Activated naive CD4-positive, alpha-beta T cell treated with Interleukin-2 at 50 U/mL for 16 hours (primary cell): ENCODE measurements at regions not wholly inside any gene's neighbourhood (a gene's known extent, or its start where the extent isn't known, plus 50 kb on each side); places are given as distances from the start of the nearest gene placed in this dataset.
"Not testable (repeated sequence)": the region's sequence is repeated elsewhere in the genome, so short reads cannot be mapped to it uniquely, and the experiment has no call there.

ENCODE experiments used
- DNase-seq: peaks from one replicate; pipeline ENCODE4 v3.0.0-alpha.2; 2020

GRCh38 chr16:72590151-72590937 lies 418.4 kb upstream of the PMFBP1 start:
- DNase-seq, result no peak

- no peak for DNase-seq
Measured at GRCh38 chr16:72588551-72588950, 416.6 kb upstream of the PMFBP1 start.

- DNase-seq, result not testable (repeated sequence)
Measured at GRCh38 chr16:72578061-72578460, 406.1 kb upstream of the PMFBP1 start.

DNA sequence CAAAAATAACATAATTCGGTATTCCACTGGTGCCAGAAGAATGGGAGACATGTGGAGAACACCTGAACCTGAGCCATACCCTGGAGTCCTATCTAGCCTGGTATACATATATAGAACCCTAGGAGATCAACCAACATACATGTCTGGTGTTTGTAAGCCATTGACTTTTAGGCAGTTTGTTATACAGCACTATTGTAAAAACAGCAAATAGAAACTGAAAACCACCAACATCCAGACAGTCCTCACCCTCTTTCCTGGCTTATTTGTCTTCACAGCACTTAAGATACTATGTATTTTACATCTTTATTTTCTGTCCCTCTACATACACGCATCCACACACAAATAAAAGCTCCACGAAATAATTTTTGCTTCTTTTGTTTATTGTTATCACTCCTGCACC lies 404.2 kb upstream of the PMFBP1 start:
- DNase-seq, result no peak

GRCh38 chr16:72569677-72570076 lies 397.7 kb upstream of the PMFBP1 start:
- no peak for DNase-seq

DNA sequence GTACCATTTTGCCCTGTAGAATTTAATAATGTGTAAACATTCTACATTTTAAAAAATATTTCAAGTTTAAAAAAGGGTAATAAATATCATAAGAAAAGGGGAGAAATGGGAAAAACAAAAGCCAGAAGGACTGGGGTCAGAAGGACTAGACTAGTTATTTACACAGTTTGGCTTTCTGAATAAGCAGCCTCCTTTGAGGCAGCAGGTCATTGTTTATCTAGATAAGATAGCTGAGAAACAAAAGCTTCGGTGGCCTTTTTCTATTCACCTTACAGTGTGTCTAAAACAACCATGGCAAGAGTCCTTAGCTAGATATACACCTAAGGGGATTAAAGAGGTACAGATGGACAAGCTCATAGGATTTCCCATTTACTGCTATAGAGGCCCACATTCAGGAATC lies 396.5 kb upstream of the PMFBP1 start:
- no peak for DNase-seq

DNA sequence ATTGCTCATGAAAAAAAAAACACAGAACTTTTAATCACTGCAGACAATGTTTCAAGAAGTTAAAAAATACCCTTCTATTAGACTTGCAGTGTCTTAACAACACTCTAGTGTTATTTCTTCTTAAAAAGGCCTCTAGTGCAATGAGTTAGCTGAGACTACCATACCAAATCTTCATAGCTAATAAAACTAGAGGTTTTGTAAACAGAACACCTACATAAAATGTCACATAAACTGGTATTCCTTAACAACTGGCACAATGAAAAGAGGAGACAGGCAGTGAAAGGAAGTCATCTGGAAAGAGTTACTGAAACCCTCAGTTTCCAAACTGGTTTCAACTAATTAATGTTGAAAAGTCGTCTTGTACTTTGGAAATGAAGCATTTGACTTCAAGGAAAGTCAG lies 394.2 kb upstream of the PMFBP1 start:
- no peak for DNase-seq

DNA sequence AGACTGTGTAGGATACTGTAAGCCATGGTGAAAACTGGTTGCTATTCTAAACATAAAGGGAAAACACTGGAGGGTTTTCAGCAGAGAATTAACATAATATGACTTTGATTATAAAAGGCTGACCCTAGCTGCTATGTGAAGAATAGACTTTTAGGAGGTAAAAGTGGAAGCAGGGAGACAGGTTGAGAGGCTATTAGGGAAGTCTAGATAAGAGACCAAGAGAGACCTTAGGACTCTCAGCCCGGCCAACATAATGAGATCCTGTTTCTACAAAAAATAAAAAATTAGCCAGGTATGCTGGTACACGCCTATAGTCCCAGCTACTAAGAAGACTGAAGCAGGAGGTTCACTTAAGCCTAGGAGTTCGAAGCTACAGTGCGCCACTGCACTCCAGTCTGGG lies 393.2 kb upstream of the PMFBP1 start:
- DNase-seq, result no peak

- DNase-seq, result no peak
Measured at GRCh38 chr16:72560617-72561016, 388.7 kb upstream of the PMFBP1 start.

DNA sequence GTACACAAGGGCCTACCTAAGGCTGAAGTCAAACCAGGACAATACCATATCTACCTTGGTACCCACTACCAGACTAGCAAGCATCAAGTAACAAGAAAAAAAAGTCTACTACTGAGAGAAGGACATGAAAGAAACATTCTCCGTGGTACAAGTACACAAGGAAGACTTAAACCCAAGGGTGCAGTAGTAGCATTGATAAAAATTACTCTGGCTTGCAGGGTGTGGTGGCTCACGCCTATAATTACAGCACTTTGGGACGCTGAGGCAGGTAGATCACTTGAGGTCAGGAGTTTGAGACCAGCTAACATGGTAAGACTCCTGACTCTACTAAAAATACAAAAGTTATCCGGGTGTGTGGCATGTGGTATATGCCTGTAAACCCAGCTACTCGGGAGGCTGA lies 386.5 kb upstream of the PMFBP1 start:
- no peak for DNase-seq

GRCh38 chr16:72554935-72555334 lies 383.0 kb upstream of the PMFBP1 start:
- no peak for DNase-seq

- no peak for DNase-seq
Measured at GRCh38 chr16:72552654-72553053, 380.7 kb upstream of the PMFBP1 start.

- DNase-seq, result no peak
Measured at GRCh38 chr16:72551649-72552048, 379.7 kb upstream of the PMFBP1 start.

DNA sequence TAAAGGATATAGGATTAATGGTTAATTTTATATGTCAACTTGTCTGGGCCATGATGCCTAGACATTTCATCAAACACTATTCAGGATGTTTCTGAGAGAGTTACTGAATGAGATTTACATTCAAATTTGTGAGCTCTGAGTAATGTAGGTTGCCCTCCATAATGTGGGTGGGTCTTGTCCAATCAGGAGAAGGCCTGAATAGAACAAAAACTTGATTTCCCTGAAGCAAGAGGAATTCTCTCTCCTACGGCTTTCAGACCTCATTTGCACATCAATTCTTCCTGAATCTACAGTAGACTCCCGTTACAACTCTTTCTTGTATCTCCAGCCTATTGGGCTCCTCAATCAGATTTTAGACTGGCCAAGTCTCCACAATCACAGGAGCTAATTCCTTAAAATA lies 377.9 kb upstream of the PMFBP1 start:
- DNase-seq, result no peak

DNA sequence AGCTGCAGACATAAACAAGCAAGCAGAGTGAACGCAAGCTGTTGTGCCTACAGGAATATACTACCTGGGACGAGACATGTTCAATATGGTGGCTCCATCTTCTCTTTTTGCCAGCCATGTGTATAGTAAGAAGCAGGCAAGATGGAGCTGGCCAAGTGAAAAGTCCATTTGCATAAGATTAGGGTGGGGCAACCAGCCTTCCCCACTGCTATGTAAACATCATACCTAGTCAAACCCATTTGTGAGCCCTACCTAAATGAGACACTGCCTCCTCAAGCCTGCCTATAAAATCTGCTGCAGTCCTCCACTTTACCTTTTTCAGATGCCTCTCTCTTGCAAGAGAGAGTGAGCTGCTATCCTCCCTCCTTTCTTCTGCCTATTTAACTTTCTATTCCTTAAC lies 370.1 kb upstream of the PMFBP1 start:
- DNase-seq, result no peak

GRCh38 chr16:72537664-72538063 lies 365.7 kb upstream of the PMFBP1 start:
- no peak for DNase-seq

DNA sequence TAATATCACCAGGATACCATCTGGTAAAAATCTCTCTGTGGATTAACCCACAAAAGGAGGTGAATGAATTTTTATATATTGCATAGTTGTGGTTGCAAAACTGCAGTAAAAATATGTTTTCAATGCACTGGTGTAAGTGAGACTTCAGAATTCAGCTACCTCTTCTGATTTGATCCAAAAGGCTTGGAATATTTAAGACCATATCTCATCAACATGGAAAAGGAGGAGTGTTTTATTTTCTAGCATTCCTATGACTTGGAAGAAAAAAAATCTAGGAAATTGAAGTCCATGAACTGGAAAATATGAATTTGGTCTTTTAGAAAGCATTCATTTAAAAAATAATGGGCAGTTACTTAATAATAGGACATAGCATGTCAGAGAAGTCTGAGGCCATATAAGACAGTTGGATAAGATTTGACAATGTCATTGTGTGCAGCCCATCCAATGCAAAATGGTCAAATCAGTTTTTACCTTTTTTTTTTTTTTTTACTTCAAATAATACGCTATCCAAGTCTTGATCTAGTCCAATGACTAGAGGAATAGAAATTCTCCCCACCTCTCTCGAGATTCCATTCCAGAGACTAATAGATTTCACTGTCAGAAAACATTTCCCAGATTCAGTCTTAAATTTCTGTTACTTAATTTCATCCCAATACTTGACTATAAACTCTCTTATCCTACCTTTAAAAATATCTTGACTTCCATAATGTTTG lies 364.9 kb upstream of the PMFBP1 start:
- no peak for DNase-seq

- no peak for DNase-seq
Measured at GRCh38 chr16:72532906-72533410, 361.0 kb upstream of the PMFBP1 start.

GRCh38 chr16:72530434-72530833 lies 358.5 kb upstream of the PMFBP1 start:
- no peak for DNase-seq

DNA sequence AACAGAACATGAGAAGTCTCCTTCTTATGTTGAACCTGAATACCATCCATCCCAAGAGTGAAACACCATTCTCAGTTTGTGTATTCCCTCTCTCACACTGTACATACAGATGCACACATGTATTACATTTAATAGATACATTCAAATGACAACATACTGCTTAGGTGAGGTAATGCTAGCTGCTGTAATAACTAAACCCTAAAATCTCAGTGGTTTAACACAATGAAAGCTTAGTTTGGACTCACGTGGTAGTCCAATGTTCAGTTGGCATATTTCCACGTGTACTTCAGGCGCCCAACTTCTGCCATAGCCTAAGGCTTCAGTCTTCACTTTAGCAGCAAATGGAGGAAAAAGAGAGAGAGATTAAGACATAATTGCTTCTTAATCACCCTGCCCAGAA lies 351.1 kb upstream of the PMFBP1 start:
- DNase-seq, result no peak

- DNase-seq, result no peak
Measured at GRCh38 chr16:72517154-72517553, 345.2 kb upstream of the PMFBP1 start.

DNA sequence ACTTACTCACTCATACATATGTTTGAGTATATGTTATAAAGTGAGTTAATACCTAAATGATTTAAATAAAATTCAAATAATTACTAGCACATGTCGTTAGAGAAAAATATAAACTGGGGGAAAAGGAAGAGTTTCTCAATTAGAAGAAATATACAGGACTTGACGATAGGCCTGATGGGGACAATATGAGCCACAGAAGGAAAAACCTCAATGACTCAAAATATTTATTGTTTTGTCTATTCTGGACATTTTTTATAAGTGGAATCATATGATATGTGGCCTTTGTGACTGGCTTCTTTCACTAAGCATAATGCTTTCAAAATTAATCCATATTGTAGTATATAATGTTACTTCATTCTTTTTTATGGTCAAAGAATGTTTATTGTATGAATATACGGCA lies 339.2 kb upstream of the PMFBP1 start:
- DNase-seq, result no peak

DNA sequence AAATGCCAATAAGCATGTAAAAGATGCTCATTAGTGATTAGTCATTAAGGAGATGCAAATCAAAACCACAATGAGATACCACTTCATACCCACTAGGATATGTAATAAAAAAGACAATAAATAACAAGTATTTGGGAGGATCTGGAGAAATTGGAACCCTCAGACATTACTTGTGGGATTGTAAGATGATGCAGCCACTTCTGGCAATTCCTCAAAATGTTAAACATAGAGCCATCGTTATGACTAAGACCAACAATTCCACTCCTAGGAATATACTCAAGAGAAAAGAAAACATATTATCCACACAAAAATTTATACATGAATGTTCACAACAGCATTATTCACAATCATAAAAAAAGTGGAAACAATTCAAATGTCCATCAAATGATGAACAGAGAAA lies 336.2 kb upstream of the PMFBP1 start:
- DNase-seq, result no peak

DNA sequence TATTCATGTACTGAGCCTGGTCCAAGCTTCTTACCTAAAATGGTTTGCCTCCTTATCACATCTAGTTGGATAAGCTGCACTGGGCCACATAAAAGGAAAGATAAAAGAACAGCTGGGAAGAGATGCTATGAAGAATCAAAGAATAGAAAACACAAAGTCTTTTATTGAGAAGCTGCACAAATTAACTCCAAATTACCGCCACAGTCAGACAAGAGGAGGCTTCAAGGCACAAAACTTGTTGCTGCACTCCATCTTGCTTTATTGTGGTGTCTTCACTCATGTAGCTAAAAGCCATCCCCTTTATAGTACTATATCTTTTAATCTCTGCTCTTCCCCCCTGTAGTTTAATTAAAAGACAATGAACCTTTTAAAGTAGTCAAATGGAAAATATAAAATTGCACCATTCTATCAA lies 330.6 kb upstream of the PMFBP1 start:
- DNase-seq, result no peak
